Fibroblast of pulmonary artery (primary cell): ENCODE measurements at regions not wholly inside any gene's neighbourhood (a gene's known extent, or its start where the extent isn't known, plus 50 kb on each side); places are given as distances from the start of the nearest gene placed in this dataset.

Experiments
- DNase-seq: peaks from one replicate; pipeline ENCODE4 v3.0.0-alpha.2; 2010; ENCODE audit warnings: low read depth
- H3K4me3 ChIP-seq: replicated peaks from 2 replicates; pipeline ENCODE4 v1.5.1; 2011; ENCODE audit warnings: low read depth, mild to moderate bottlenecking, control low read depth, low read length, moderate library complexity
- CTCF ChIP-seq: IDR thresholded peaks from 2 replicates; pipeline ENCODE4 v1.5.1; 2011; ENCODE audit warnings: mild to moderate bottlenecking, control low read depth, low read length, inconsistent platforms; ENCODE audit errors: missing control alignments

- H3K4me3 ChIP-seq: no peak overlapping the region
- no peak for TF ChIP-seq CTCF
- no peak for DNase-seq
These were observed 985.1 kb downstream of the HACE1 start for GRCh38 chr6:103874575-103874974.

GRCh38 chr6:103872678-103873077 lies 987.0 kb downstream of the HACE1 start:
- H3K4me3 ChIP-seq: no peak overlapping the region
- TF ChIP-seq CTCF: no peak
- DNase-seq: peak; percentile 51

GRCh38 chr6:103872233-103872632 lies 987.5 kb downstream of the HACE1 start:
- DNase-seq: no peak
- no peak for TF ChIP-seq CTCF
- no peak overlapping the region for H3K4me3 ChIP-seq

- peak; percentile 67 for DNase-seq
- no peak overlapping the region for H3K4me3 ChIP-seq
- TF ChIP-seq CTCF: no peak
These were observed 988.7 kb downstream of the HACE1 start for GRCh38 chr6:103870970-103871369.

GRCh38 chr6:103862297-103862696 lies 997.4 kb downstream of the HACE1 start:
- TF ChIP-seq CTCF: no peak
- H3K4me3 ChIP-seq: no peak overlapping the region
- DNase-seq: no peak

- DNase-seq: no peak
- H3K4me3 ChIP-seq: no peak overlapping the region
- TF ChIP-seq CTCF: no peak
These were observed 1001.7 kb downstream of the HACE1 start for GRCh38 chr6:103858003-103858402.

GRCh38 chr6:103855750-103856149 lies 1004.0 kb downstream of the HACE1 start:
- no peak for TF ChIP-seq CTCF
- H3K4me3 ChIP-seq: no peak overlapping the region
- DNase-seq: no peak
